SK-N-SH (cell line): ENCODE measurements at regions not wholly inside any gene's neighbourhood (a gene's known extent, or its start where the extent isn't known, plus 50 kb on each side); places are given as distances from the start of the nearest gene placed in this dataset.

Experiments
- EP300 ChIP-seq, 2 experiments: IDR thresholded peaks; 2 replicates each; pipeline versions ENCODE4 v1.4.0 to v1.6.1; 2012; ENCODE audit warnings: borderline replicate concordance in 1 of 2, low read depth in 1 of 2, low read length in 1 of 2
- EZH2phosphoT487 ChIP-seq: fragments of 200-600 bp; sonication (generic); IDR thresholded peaks from 2 replicates; pipeline ENCODE4 v1.6.1; 2017; ENCODE audit warnings: low read depth, mixed run types, mild to moderate bottlenecking, antibody characterized with exemption, moderate library complexity, borderline replicate concordance
- POLR2AphosphoS5 ChIP-seq: IDR thresholded peaks from 2 replicates; pipeline ENCODE4 v1.6.1; 2012; ENCODE audit warnings: low read depth, low read length
- RCOR1 ChIP-seq: fragments of 150-350 bp; IDR thresholded peaks from 2 replicates; pipeline ENCODE4 v1.6.1; 2017; ENCODE audit warnings: antibody characterized with exemption, low read length
- TCF12 ChIP-seq: IDR thresholded peaks from 2 replicates; pipeline ENCODE4 v1.4.0; 2012
- YY1 ChIP-seq: IDR thresholded peaks from 2 replicates; pipeline ENCODE4 v1.4.0; 2012; ENCODE audit warnings: low read depth, mild to moderate bottlenecking
- TF ChIP-seq, protein P1 (sequence below): IDR thresholded peaks from 2 replicates; pipeline ENCODE4 v1.6.1; 2012; ENCODE audit warnings: mild to moderate bottlenecking, low read depth, low read length, moderate library complexity
- TF ChIP-seq, protein P2 (sequence below): fragments of 200-600 bp; sonication (generic); IDR thresholded peaks from 2 replicates; pipeline ENCODE4 v1.6.1; 2017; ENCODE audit warnings: antibody characterized with exemption, mild to moderate bottlenecking, moderate library complexity
- TF ChIP-seq, protein P3 (sequence below): IDR thresholded peaks from 2 replicates; pipeline ENCODE4 v1.4.0; 2012; ENCODE audit warnings: low read depth

DNA sequence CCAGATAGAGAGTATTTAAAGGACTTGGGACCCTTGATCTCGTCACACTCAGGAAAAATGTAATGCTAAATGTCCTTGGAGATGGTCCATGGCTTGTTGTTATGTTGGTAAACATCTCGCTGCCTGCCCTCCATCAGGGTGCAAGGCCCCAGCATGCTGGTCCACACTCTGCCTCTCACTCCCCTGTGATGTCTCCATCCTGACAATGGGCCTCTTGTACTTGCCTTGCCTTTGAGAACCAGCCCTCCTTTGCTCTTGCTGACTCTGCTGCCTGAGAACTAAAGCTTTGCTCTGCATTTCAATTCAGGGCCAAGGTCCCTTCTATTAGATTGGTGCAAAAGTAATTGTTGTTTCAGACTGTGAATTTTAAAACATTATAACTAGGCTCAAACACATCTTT lies 131.0 kb upstream of the LMNTD1 start:
- TF ChIP-seq, protein P1, sequence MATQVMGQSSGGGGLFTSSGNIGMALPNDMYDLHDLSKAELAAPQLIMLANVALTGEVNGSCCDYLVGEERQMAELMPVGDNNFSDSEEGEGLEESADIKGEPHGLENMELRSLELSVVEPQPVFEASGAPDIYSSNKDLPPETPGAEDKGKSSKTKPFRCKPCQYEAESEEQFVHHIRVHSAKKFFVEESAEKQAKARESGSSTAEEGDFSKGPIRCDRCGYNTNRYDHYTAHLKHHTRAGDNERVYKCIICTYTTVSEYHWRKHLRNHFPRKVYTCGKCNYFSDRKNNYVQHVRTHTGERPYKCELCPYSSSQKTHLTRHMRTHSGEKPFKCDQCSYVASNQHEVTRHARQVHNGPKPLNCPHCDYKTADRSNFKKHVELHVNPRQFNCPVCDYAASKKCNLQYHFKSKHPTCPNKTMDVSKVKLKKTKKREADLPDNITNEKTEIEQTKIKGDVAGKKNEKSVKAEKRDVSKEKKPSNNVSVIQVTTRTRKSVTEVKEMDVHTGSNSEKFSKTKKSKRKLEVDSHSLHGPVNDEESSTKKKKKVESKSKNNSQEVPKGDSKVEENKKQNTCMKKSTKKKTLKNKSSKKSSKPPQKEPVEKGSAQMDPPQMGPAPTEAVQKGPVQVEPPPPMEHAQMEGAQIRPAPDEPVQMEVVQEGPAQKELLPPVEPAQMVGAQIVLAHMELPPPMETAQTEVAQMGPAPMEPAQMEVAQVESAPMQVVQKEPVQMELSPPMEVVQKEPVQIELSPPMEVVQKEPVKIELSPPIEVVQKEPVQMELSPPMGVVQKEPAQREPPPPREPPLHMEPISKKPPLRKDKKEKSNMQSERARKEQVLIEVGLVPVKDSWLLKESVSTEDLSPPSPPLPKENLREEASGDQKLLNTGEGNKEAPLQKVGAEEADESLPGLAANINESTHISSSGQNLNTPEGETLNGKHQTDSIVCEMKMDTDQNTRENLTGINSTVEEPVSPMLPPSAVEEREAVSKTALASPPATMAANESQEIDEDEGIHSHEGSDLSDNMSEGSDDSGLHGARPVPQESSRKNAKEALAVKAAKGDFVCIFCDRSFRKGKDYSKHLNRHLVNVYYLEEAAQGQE: no peak
- TF ChIP-seq EZH2phosphoT487: no peak
- no peak for TF ChIP-seq YY1
- no peak for TF ChIP-seq POLR2AphosphoS5
- no peak for TF ChIP-seq EP300 (IDR thresholded peaks at IDR 0.05; ENCODE audit: borderline replicate concordance in 1 of 2, low read depth in 1 of 2, low read length in 1 of 2)
- TF ChIP-seq, protein P2, sequence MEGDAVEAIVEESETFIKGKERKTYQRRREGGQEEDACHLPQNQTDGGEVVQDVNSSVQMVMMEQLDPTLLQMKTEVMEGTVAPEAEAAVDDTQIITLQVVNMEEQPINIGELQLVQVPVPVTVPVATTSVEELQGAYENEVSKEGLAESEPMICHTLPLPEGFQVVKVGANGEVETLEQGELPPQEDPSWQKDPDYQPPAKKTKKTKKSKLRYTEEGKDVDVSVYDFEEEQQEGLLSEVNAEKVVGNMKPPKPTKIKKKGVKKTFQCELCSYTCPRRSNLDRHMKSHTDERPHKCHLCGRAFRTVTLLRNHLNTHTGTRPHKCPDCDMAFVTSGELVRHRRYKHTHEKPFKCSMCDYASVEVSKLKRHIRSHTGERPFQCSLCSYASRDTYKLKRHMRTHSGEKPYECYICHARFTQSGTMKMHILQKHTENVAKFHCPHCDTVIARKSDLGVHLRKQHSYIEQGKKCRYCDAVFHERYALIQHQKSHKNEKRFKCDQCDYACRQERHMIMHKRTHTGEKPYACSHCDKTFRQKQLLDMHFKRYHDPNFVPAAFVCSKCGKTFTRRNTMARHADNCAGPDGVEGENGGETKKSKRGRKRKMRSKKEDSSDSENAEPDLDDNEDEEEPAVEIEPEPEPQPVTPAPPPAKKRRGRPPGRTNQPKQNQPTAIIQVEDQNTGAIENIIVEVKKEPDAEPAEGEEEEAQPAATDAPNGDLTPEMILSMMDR: no peak
- no peak for TF ChIP-seq RCOR1
- TF ChIP-seq, protein P3, sequence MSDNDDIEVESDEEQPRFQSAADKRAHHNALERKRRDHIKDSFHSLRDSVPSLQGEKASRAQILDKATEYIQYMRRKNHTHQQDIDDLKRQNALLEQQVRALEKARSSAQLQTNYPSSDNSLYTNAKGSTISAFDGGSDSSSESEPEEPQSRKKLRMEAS: no peak
- TF ChIP-seq TCF12: no peak
